ENCODE measurements at regions not wholly inside any gene's neighbourhood (a gene's known extent, or its start where the extent isn't known, plus 50 kb on each side); places are given as distances from the start of the nearest gene placed in this dataset.
A peak's percentile ranks its signal among the peaks of the same experiment; 100 is the strongest.

GRCh38 chr3:193796089-193796488 is 203.1 kb downstream of the OPA1 start:
- ATAC-seq (no peak), DNase-seq (no peak)
- intact Hi-C loops (cut with micrococcal nuclease) = no loop called here

DNA sequence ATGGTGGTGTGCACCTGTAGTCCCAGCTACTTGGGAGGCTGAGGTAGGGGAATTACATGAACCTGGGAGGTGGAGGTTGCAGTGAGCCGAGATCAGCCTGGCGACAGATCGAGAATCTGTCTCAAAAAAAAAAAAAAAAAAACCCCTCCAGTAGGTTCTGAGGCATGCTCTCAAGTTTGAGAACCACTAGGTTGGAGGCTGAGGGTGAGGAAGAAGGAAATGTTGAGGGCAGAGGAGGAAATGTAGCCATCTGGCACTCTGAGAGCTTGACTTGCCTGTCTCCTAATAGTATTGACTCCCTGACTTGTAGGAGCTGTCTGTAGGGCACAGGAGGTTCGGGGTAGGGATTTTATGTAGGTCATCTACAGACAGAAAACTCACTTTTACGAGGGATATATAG is 204.6 kb downstream of the OPA1 start:
- intact Hi-C loops (cut with micrococcal nuclease) = no loop called here
- no peak for ATAC-seq
- no peak for DNase-seq

DNA sequence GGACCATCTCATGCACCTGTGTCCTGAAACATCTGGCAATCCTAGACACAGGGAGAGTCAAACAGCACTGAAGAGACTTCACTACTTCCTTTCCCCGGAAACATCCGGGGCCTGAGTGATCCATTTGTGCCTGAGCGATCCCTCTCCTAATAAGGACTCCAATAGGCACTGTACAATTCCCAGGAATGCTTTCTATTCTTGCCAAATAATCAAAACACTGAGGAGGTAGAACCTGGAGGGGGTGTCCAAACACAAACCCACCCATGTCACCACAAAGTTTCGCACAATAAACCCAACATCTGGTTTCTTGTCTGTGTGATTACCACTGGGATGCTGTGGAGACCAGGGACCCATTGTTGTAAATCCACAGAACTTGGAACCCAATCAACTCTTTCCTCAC is 205.0 kb downstream of the OPA1 start:
- peak; percentile 42 for ATAC-seq
- intact Hi-C loops (cut with micrococcal nuclease) = no loop called here
- DNase-seq = no peak

DNA sequence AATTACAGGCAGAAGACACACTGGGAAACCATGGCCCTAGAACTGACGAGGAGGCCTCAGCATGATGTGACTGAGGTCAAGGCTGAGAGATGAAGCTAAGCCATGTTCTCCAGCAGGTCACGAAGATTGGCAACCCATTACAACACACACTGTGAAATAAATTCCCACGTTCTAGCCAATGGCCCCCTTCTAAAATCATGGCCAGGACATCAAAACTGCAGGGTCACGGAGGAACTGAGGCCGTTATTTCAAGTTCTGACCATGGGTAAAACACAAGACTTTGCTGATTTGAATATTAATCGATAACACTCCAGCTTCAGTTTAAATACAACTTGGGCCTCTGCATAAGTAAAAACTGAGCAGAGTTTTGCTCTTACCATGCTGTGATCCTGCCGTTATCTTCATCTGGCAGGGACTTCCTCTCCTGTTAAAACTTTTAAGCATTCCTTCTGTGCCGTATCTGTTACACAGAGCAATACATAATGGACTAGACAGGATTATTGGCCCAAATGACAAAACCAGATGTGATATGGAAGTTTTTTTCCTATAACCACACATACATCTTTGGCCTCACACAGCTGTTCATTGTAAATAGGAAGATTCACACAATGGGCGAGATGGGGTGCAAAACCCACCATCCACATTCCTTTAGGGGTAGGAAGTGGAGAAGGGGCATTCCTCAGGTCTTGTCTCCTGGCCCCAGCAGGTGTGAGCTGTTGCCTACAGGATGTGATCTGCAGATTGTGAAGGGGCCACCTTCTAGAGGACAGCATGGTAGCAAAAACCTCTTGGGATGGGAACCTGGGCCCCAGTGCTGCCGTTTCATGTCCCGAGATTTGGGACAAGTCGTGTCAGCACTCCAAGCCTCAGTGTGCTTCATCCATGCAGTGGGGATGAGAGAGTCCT is 207.4 kb downstream of the OPA1 start:
- no peak for DNase-seq
- peak; percentile 48 for ATAC-seq
- intact Hi-C loops (cut with micrococcal nuclease) = no loop called here

DNA sequence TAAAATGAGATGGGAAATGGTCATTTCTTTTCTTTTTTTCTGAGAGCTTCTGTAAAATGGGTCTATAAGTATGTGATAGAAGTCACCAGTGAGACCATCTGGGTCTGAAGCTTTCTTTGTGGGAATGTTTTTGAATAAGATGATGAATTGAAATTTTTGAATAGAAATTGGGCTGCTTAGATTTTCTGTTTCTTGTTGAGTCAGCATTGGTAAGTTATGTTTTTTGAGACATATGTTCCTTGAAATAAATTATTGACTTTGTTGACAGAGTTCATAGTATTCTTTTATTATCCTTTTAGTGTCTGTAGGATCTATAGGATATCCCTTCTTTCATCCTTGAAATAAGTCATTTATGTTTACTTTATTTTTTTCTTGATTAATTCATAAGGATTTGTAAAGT is 208.1 kb downstream of the OPA1 start:
- intact Hi-C loops (cut with micrococcal nuclease) = no loop called here
- ATAC-seq (no peak), DNase-seq (no peak)

- intact Hi-C loops (cut with micrococcal nuclease) = no loop called here
- ATAC-seq (no peak), DNase-seq (no peak)
Observed at GRCh38 chr3:193803288-193803687, 210.3 kb downstream of the OPA1 start.

GRCh38 chr3:193805448-193805847 is 212.4 kb downstream of the OPA1 start:
- intact Hi-C loops (cut with micrococcal nuclease) = no loop called here
- DNase-seq (peak; percentile 82), ATAC-seq (peak; percentile 86)

- DNase-seq = no peak
- ATAC-seq = no peak
- intact Hi-C loops (cut with micrococcal nuclease) = no loop called here
Observed at GRCh38 chr3:193808317-193808716, 215.3 kb downstream of the OPA1 start.

DNA sequence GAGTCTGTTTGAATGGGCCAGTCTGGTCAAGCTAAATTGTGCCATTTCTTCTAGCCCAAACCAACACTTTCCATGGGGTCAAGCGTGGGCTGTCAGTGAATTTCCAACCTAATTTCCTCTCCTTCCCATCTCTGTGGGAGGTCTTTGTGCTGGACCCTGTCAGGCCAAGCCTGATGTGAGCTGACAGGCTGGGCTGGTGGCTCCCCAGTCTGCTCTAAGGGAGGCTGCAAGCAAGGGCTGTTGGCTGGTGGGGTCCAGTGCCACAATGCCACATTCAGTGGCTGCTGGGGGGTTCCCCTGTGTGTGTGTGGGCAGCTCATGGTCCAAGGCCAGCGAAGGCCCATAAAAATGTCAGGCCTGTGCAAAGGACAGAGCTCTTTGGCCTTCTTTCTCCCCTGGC is 216.1 kb downstream of the OPA1 start:
- intact Hi-C loops (cut with micrococcal nuclease) = no loop called here
- ATAC-seq (no peak), DNase-seq (no peak)

GRCh38 chr3:193812078-193812725 is 219.2 kb downstream of the OPA1 start:
- intact Hi-C loops (cut with micrococcal nuclease) = no loop called here
- no peak for ATAC-seq
- DNase-seq = no peak

GRCh38 chr3:193812791-193813500 is 219.9 kb downstream of the OPA1 start:
- ATAC-seq (no peak), DNase-seq (no peak)
- intact Hi-C loops (cut with micrococcal nuclease) = no loop called here

GRCh38 chr3:193813501-193813830 is 220.5 kb downstream of the OPA1 start:
- no peak for DNase-seq
- intact Hi-C loops (cut with micrococcal nuclease) = no loop called here
- no peak for ATAC-seq

DNA sequence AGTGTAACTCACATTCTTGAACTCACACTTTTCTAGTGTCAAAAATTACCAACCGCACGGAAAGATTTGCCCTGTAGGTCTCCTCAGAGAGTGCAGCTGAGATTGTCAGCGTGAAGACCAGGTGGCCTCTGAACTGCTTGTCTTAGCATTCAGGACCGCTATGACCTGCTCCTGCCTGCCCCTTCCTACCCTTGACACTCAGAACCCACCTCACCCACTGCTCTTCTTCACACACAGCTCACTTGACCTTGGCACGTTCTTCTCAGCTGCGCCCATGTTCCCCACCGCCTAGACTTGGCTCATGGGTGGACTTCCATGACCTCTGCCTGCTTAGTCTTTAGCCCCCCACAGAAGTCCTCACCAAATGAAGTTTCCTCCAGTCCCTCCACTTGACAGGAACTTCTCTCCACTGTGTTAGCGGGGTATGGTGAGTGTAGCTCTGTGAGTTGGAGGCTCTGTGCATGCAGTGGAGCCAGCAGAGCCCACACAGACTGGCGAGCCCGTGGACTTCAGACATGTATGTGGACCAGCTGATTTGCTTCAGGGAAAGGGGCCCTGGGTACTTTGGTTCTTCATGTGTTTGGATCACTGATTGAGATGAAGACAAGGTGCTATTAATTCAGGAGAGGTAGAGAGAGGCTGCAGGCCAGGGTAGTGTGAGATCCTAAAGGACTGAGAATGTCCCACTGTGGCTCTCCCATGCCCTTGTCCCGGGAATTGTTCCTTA is 221.3 kb downstream of the OPA1 start:
- no peak for ATAC-seq
- intact Hi-C loops (cut with micrococcal nuclease) = no loop called here
- no peak for DNase-seq

- intact Hi-C loops (cut with micrococcal nuclease) = no loop called here
- no peak for ATAC-seq
- no peak for DNase-seq
Observed at GRCh38 chr3:193815246-193816027, 222.4 kb downstream of the OPA1 start.

GRCh38 chr3:193816028-193816395 is 223.0 kb downstream of the OPA1 start:
- intact Hi-C loops (cut with micrococcal nuclease) = no loop called here
- DNase-seq (no peak), ATAC-seq (no peak)

- intact Hi-C loops (cut with micrococcal nuclease) = no loop called here
- DNase-seq (peak; percentile 89), ATAC-seq (peak; percentile 96)
Observed at GRCh38 chr3:193816656-193817311, 223.8 kb downstream of the OPA1 start.

DNA sequence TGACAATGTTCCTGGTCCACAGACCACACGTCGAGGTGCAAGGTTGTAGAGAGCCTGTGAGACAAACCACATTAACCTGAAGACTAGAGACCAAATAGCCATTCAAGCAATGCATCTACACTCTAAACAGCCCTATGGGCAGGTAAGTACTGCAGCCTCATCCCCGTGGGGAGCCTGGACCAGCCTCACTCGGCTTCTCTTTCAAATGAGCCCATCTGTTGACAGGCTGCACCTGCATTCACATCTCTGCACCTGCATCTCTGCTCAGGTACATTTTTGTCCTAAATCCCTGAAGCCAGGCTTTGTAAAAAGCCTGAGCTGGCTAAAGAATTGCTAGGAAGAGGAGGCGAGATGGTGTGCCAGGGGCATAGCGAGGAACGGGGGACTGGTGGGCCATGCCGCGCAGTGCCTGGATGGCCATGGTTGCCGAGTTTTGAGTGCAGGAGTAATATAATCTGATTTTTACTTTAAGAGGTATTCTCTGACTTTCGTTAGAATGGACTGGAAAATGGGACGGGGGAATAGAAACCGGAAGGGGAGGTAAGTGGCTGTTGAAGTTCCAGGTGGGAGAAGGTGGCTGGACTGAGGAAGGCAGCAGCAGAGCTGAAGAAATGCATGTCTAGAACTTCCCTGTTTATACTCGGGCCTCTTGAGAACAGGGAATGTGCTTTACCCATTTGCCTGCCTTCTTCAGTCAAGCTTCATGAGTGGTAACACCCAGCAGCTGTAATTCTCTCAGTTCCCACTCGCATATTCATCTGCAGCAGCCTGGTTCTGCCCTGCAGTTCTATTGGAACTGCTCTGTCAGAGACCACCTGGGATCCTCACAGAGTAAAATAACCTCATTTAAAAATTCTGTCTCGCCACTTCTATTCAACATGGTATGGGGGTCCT is 226.4 kb downstream of the OPA1 start:
- ATAC-seq (no peak), DNase-seq (no peak)
- intact Hi-C loops (cut with micrococcal nuclease) = no loop called here
